GM21619 (cell line): ENCODE measurements at regions not wholly inside any gene's neighbourhood (a gene's known extent, or its start where the extent isn't known, plus 50 kb on each side); places are given as distances from the start of the nearest gene placed in this dataset.
"Not testable (repeated sequence)": the region's sequence is repeated elsewhere in the genome, so short reads cannot be mapped to it uniquely, and the experiment has no call there.

Experiments
- ATAC-seq: cut with Tn5 transposase; IDR thresholded peaks from one replicate; pipeline ENCODE4 v1.9.1; 2021; ENCODE audit not compliant: unreplicated experiment

- ATAC-seq = no peak
Measured at GRCh38 chr4:27119239-27119638, 258.6 kb downstream of the STIM2 start.

GRCh38 chr4:27121830-27122229, 261.2 kb downstream of the STIM2 start:
- no peak for ATAC-seq

GRCh38 chr4:27123123-27123768, 262.6 kb downstream of the STIM2 start:
- no peak for ATAC-seq

GRCh38 chr4:27123769-27124124, 263.1 kb downstream of the STIM2 start:
- ATAC-seq = no peak

- ATAC-seq = not testable (repeated sequence)
Measured at GRCh38 chr4:27126895-27127294, 266.3 kb downstream of the STIM2 start.

GRCh38 chr4:27128443-27128842, 267.8 kb downstream of the STIM2 start:
- ATAC-seq = no peak

GRCh38 chr4:27129871-27130366, 269.3 kb downstream of the STIM2 start:
- no peak for ATAC-seq

GRCh38 chr4:27132497-27132896, 271.9 kb downstream of the STIM2 start:
- no peak for ATAC-seq

- no peak for ATAC-seq
Measured at GRCh38 chr4:27140486-27140885, 279.8 kb downstream of the STIM2 start.

- ATAC-seq = no peak
Measured at GRCh38 chr4:27141530-27141929, 280.9 kb downstream of the STIM2 start.

GRCh38 chr4:27142841-27143240, 282.2 kb downstream of the STIM2 start:
- ATAC-seq = no peak

GRCh38 chr4:27145597-27145996, 285.0 kb downstream of the STIM2 start:
- no peak for ATAC-seq

GRCh38 chr4:27148211-27148895, 287.7 kb downstream of the STIM2 start:
- ATAC-seq = no peak

GRCh38 chr4:27149541-27150212, 289.0 kb downstream of the STIM2 start:
- no peak for ATAC-seq

GRCh38 chr4:27152703-27153102, 292.1 kb downstream of the STIM2 start:
- no peak for ATAC-seq

- no peak for ATAC-seq
Measured at GRCh38 chr4:27154706-27155105, 294.1 kb downstream of the STIM2 start.

- no peak for ATAC-seq
Measured at GRCh38 chr4:27161191-27161590, 300.6 kb downstream of the STIM2 start.

- ATAC-seq = no peak
Measured at GRCh38 chr4:27168783-27169182, 308.1 kb downstream of the STIM2 start.

- ATAC-seq = no peak
Measured at GRCh38 chr4:27173280-27173679, 312.6 kb downstream of the STIM2 start.

GRCh38 chr4:27176400-27176799, 315.8 kb downstream of the STIM2 start:
- ATAC-seq = no peak

GRCh38 chr4:27176881-27177280, 316.2 kb downstream of the STIM2 start:
- ATAC-seq = no peak

GRCh38 chr4:27178061-27178460, 317.4 kb downstream of the STIM2 start:
- no peak for ATAC-seq
